ENCODE measurements at regions not wholly inside any gene's neighbourhood (a gene's known extent, or its start where the extent isn't known, plus 50 kb on each side); places are given as distances from the start of the nearest gene placed in this dataset.
"Not testable (repeated sequence)": the region's sequence is repeated elsewhere in the genome, so short reads cannot be mapped to it uniquely, and the experiment has no call there.

DNA sequence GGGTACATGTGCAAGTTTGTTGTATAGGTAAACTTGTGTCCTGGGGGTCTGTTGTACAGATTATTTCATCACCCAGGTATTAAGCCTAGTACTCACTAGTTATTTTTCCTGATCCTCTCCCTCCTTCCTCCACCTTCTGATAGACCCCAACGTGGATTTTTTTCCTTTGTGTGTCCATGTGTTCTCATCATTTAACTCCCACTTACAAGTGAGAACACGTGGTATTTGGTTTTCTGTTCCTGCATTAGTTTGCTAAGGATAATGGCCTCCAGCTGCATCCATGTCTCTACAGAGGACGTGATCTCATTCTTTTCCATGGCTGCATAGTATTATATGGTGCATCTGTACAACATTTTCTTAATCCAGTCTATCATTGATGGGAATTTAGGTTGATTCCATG is 57.3 kb upstream of the PRELID3B start:
- H3K4me2 ChIP-seq; H3K4me3 Mint-ChIP-seq; H3K4me3 ChIP-seq; H3K36me3 Mint-ChIP-seq (ENCODE audit: low read depth); H3K4me1 Mint-ChIP-seq; H2AFZ ChIP-seq; H3K79me2 ChIP-seq (replicated peaks; ENCODE audit: insufficient read depth); H3K4me1 ChIP-seq (ENCODE audit: insufficient read depth); H3K9me3 Mint-ChIP-seq; H3K27me3 Mint-ChIP-seq (ENCODE audit: insufficient read depth, low read depth, poor library complexity); H3K9me2 ChIP-seq (ENCODE audit: insufficient read depth); H3K27ac Mint-ChIP-seq; H4K20me1 ChIP-seq (replicated peaks; ENCODE audit: insufficient read depth); H3F3A ChIP-seq (replicated peaks; ENCODE audit: low read depth); H3K36me3 ChIP-seq (ENCODE audit: insufficient read depth); ATAC-seq; H3K27ac ChIP-seq (ENCODE audit: low read depth); DNase-seq (ENCODE audit: low spot score); H3K27me3 ChIP-seq (ENCODE audit: insufficient read depth): not testable (repeated sequence)

DNA sequence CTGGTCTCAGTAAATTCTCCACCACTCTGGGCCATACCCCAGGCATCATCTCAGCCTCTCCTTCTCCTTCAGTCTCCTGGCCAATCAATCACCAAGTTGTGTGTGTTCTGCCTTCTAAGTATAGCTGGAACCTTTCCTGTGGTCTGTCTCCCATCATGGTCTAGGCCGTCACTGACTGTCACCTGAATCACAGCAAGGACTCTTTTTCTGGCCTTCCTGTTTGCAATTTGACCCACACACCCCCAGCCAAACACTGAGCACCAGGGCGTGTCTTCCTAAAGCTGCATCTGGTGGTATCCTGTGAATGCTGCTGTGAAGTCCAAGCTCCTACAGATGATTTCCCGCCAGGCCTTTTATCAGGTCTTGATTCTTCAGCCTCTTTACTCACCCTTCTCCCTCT is 52.6 kb upstream of the PRELID3B start:
- Histone ChIP-seq H3K27ac (ENCODE audit: low read depth) (no peak overlapping the region), H3K4me1 (ENCODE audit: insufficient read depth) (no peaks in the 10 kb centered on the region), H3K27me3 (ENCODE audit: insufficient read depth) (no peaks in the 10 kb centered on the region), H3K4me2 (no peak overlapping the region), H3K9me2 (ENCODE audit: insufficient read depth) (no peaks in the 10 kb centered on the region), H3K4me3 (no peak overlapping the region), H4K20me1 (replicated peaks; ENCODE audit: insufficient read depth) (no peaks in the 10 kb centered on the region), H2AFZ (peak overlapping the region; percentile 91; the same call in 1 of the 2 replicates), H3K36me3 (ENCODE audit: insufficient read depth) (no peaks in the 10 kb centered on the region), H3F3A (replicated peaks; ENCODE audit: low read depth) (no peaks in the 10 kb centered on the region), H3K79me2 (replicated peaks; ENCODE audit: insufficient read depth) (no peaks in the 10 kb centered on the region)
- Mint-ChIP-seq H3K9me3 (no peaks in the 10 kb centered on the region), H3K4me3 (no peak overlapping the region), H3K27ac (no peak overlapping the region), H3K27me3 (ENCODE audit: insufficient read depth, low read depth, poor library complexity) (peaks cover 2% of the 10 kb centered on the region), H3K36me3 (ENCODE audit: low read depth) (no peaks in the 10 kb centered on the region), H3K4me1 (peaks cover 4% of the 10 kb centered on the region; the same call in 2 of the 3 replicates)
- DNase-seq (ENCODE audit: low spot score) (no peak), ATAC-seq (no peak)
- TF ChIP-seq, protein P1, sequence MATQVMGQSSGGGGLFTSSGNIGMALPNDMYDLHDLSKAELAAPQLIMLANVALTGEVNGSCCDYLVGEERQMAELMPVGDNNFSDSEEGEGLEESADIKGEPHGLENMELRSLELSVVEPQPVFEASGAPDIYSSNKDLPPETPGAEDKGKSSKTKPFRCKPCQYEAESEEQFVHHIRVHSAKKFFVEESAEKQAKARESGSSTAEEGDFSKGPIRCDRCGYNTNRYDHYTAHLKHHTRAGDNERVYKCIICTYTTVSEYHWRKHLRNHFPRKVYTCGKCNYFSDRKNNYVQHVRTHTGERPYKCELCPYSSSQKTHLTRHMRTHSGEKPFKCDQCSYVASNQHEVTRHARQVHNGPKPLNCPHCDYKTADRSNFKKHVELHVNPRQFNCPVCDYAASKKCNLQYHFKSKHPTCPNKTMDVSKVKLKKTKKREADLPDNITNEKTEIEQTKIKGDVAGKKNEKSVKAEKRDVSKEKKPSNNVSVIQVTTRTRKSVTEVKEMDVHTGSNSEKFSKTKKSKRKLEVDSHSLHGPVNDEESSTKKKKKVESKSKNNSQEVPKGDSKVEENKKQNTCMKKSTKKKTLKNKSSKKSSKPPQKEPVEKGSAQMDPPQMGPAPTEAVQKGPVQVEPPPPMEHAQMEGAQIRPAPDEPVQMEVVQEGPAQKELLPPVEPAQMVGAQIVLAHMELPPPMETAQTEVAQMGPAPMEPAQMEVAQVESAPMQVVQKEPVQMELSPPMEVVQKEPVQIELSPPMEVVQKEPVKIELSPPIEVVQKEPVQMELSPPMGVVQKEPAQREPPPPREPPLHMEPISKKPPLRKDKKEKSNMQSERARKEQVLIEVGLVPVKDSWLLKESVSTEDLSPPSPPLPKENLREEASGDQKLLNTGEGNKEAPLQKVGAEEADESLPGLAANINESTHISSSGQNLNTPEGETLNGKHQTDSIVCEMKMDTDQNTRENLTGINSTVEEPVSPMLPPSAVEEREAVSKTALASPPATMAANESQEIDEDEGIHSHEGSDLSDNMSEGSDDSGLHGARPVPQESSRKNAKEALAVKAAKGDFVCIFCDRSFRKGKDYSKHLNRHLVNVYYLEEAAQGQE (IDR thresholded peaks at IDR 0.05; ENCODE audit: unreplicated experiment): no peak
- no peak for TF ChIP-seq STAT1 (IDR thresholded peaks at IDR 0.05; ENCODE audit: unreplicated experiment)

DNA sequence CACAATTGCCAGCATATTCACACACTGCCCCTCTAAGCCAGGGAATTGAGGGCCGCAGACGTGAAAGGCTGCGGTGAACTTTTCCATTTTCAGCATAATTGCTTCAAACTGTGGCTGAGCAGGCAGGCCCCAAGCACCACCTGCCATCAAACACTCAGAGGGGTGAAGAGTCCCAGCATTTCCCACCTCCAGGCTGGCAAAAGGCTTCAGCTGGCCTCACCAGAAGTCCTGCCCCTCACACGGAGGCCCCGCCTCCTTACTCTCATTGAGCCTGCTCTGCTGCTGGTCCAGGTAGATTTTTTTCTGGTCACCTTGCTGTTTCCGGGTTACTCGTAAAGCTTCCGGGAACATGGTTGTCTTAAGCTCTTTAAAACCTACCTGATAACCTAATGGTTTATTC is 52.0 kb upstream of the PRELID3B start:
- H3K27ac Mint-ChIP-seq: no peak overlapping the region
- Histone ChIP-seq H3K36me3 (ENCODE audit: insufficient read depth) (no peaks in the 10 kb centered on the region), H3K4me1 (ENCODE audit: insufficient read depth) (no peaks in the 10 kb centered on the region), H4K20me1 (replicated peaks; ENCODE audit: insufficient read depth) (no peaks in the 10 kb centered on the region), H3K27me3 (ENCODE audit: insufficient read depth) (no peaks in the 10 kb centered on the region), H3K4me3 (no peak overlapping the region), H2AFZ (peak overlapping the region; percentile 91; the same call in 1 of the 2 replicates), H3K79me2 (replicated peaks; ENCODE audit: insufficient read depth) (no peaks in the 10 kb centered on the region), H3K9me2 (ENCODE audit: insufficient read depth) (no peaks in the 10 kb centered on the region), H3F3A (replicated peaks; ENCODE audit: low read depth) (no peaks in the 10 kb centered on the region), H3K27ac (ENCODE audit: low read depth) (no peak overlapping the region), H3K4me2 (no peak overlapping the region)
- no peaks in the 10 kb centered on the region for H3K9me3 Mint-ChIP-seq
- H3K36me3 Mint-ChIP-seq (ENCODE audit: low read depth): no peaks in the 10 kb centered on the region
- H3K27me3 Mint-ChIP-seq (ENCODE audit: insufficient read depth, low read depth, poor library complexity): peaks cover 2% of the 10 kb centered on the region
- DNase-seq (ENCODE audit: low spot score) (peak; percentile 60), ATAC-seq (peak; percentile 96)
- H3K4me1 Mint-ChIP-seq: peaks cover 4% of the 10 kb centered on the region; the same call in 2 of the 3 replicates
- H3K4me3 Mint-ChIP-seq: no peak overlapping the region
- no peak for TF ChIP-seq POLR2AphosphoS5 (IDR thresholded peaks at IDR 0.05; ENCODE audit: low read depth)
- TF ChIP-seq JUNB (IDR thresholded peaks at IDR 0.05; ENCODE audit: unreplicated experiment): no peak
- TF ChIP-seq, protein P2, sequence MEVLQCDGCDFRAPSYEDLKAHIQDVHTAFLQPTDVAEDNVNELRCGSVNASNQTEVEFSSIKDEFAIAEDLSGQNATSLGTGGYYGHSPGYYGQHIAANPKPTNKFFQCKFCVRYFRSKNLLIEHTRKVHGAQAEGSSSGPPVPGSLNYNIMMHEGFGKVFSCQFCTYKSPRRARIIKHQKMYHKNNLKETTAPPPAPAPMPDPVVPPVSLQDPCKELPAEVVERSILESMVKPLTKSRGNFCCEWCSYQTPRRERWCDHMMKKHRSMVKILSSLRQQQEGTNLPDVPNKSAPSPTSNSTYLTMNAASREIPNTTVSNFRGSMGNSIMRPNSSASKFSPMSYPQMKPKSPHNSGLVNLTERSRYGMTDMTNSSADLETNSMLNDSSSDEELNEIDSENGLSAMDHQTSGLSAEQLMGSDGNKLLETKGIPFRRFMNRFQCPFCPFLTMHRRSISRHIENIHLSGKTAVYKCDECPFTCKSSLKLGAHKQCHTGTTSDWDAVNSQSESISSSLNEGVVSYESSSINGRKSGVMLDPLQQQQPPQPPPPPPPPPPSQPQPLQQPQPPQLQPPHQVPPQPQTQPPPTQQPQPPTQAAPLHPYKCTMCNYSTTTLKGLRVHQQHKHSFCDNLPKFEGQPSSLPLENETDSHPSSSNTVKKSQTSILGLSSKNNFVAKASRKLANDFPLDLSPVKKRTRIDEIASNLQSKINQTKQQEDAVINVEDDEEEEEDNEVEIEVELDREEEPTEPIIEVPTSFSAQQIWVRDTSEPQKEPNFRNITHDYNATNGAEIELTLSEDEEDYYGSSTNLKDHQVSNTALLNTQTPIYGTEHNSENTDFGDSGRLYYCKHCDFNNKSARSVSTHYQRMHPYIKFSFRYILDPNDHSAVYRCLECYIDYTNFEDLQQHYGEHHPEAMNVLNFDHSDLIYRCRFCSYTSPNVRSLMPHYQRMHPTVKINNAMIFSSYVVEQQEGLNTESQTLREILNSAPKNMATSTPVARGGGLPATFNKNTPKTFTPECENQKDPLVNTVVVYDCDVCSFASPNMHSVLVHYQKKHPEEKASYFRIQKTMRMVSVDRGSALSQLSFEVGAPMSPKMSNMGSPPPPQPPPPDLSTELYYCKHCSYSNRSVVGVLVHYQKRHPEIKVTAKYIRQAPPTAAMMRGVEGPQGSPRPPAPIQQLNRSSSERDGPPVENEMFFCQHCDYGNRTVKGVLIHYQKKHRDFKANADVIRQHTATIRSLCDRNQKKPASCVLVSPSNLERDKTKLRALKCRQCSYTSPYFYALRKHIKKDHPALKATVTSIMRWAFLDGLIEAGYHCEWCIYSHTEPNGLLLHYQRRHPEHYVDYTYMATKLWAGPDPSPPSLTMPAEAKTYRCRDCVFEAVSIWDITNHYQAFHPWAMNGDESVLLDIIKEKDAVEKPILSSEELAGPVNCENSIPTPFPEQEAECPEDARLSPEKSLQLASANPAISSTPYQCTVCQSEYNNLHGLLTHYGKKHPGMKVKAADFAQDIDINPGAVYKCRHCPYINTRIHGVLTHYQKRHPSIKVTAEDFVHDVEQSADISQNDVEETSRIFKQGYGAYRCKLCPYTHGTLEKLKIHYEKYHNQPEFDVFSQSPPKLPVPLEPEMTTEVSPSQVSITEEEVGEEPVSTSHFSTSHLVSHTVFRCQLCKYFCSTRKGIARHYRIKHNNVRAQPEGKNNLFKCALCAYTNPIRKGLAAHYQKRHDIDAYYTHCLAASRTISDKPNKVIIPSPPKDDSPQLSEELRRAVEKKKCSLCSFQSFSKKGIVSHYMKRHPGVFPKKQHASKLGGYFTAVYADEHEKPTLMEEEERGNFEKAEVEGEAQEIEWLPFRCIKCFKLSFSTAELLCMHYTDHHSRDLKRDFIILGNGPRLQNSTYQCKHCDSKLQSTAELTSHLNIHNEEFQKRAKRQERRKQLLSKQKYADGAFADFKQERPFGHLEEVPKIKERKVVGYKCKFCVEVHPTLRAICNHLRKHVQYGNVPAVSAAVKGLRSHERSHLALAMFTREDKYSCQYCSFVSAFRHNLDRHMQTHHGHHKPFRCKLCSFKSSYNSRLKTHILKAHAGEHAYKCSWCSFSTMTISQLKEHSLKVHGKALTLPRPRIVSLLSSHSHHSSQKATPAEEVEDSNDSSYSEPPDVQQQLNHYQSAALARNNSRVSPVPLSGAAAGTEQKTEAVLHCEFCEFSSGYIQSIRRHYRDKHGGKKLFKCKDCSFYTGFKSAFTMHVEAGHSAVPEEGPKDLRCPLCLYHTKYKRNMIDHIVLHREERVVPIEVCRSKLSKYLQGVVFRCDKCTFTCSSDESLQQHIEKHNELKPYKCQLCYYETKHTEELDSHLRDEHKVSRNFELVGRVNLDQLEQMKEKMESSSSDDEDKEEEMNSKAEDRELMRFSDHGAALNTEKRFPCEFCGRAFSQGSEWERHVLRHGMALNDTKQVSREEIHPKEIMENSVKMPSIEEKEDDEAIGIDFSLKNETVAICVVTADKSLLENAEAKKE (CRISPR knock-in tag; IDR thresholded peaks at IDR 0.05): no peak
